Fibroblast of skin of abdomen (primary cell): ENCODE measurements at regions not wholly inside any gene's neighbourhood (a gene's known extent, or its start where the extent isn't known, plus 50 kb on each side); places are given as distances from the start of the nearest gene placed in this dataset.
"Not testable (repeated sequence)": the region's sequence is repeated elsewhere in the genome, so short reads cannot be mapped to it uniquely, and the experiment has no call there.

Source experiments
- DNase-seq: peaks from one replicate; pipeline ENCODE4 v3.0.0-alpha.2; 2013

- DNase-seq: not testable (repeated sequence)
Observed at GRCh38 chr1:214095896-214096295, 108.1 kb downstream of the PROX1 start.

- DNase-seq: no peak
Observed at GRCh38 chr1:214101246-214101645, 113.5 kb downstream of the PROX1 start.

GRCh38 chr1:214101828-214102227, 114.1 kb downstream of the PROX1 start:
- DNase-seq: no peak

GRCh38 chr1:214102907-214103306, 115.1 kb downstream of the PROX1 start:
- peak; percentile 62 for DNase-seq

GRCh38 chr1:214103778-214104177, 116.0 kb downstream of the PROX1 start:
- no peak for DNase-seq

GRCh38 chr1:214106375-214106774, 118.6 kb downstream of the PROX1 start:
- no peak for DNase-seq

GRCh38 chr1:214107322-214108096, 119.7 kb downstream of the PROX1 start:
- no peak for DNase-seq

GRCh38 chr1:214108097-214108446, 120.3 kb downstream of the PROX1 start:
- DNase-seq: no peak

GRCh38 chr1:214111796-214112195, 124.0 kb downstream of the PROX1 start:
- no peak for DNase-seq

- no peak for DNase-seq
Observed at GRCh38 chr1:214116258-214116657, 128.5 kb downstream of the PROX1 start.

- DNase-seq: no peak
Observed at GRCh38 chr1:214117780-214118179, 130.0 kb downstream of the PROX1 start.

GRCh38 chr1:214120191-214120590, 132.4 kb downstream of the PROX1 start:
- DNase-seq: no peak

- DNase-seq: no peak
Observed at GRCh38 chr1:214120951-214121350, 133.2 kb downstream of the PROX1 start.

GRCh38 chr1:214122110-214122509, 134.3 kb downstream of the PROX1 start:
- no peak for DNase-seq

GRCh38 chr1:214123061-214123784, 135.4 kb downstream of the PROX1 start:
- peak; percentile 56 for DNase-seq

- no peak for DNase-seq
Observed at GRCh38 chr1:214124281-214124805, 136.6 kb downstream of the PROX1 start.

GRCh38 chr1:214124915-214125314, 137.1 kb downstream of the PROX1 start:
- DNase-seq: no peak

- DNase-seq: no peak
Observed at GRCh38 chr1:214125819-214126218, 138.0 kb downstream of the PROX1 start.

- DNase-seq: no peak
Observed at GRCh38 chr1:214126697-214127146, 138.9 kb downstream of the PROX1 start.

- no peak for DNase-seq
Observed at GRCh38 chr1:214127705-214128104, 139.9 kb downstream of the PROX1 start.

GRCh38 chr1:214135886-214136285, 145.1 kb upstream of the SMYD2 start:
- peak; percentile 79 for DNase-seq

- peak; percentile 41 for DNase-seq
Observed at GRCh38 chr1:214136324-214136919, 144.5 kb upstream of the SMYD2 start.

- DNase-seq: no peak
Observed at GRCh38 chr1:214141486-214141885, 139.5 kb upstream of the SMYD2 start.
